A549 (cell line): ENCODE measurements at regions not wholly inside any gene's neighbourhood (a gene's known extent, or its start where the extent isn't known, plus 50 kb on each side); places are given as distances from the start of the nearest gene placed in this dataset.

ENCODE experiments used
- ATAC-seq, 2 experiments: fragments of 200-7000 bp in 1 of 2; fragments of >200 bp in 1 of 2; cut with Nextera tagmentation in 1 of 2; cut with Tn5 transposase in 1 of 2; 3 replicates each; pipeline versions ENCODE4 v1.8.0 to v1.9.1; 2018 to 2020; ENCODE audit warnings: mild to moderate bottlenecking in 1 of 2, moderate library complexity in 1 of 2
- CTCF ChIA-PET: fragments of 300-600 bp; sonication (Branson Sonifier 250); formaldehyde crosslinking; extraction: SDS; loops from one replicate; lab custom pipeline; 2021; ENCODE audit warnings: antibody characterized with exemption, inconsistent platforms; lab: Yijun Ruan, JAX
- POLR2A ChIA-PET: fragments of 350-600 bp; formaldehyde crosslinking; extraction: SDS; loops from one replicate; lab custom pipeline; 2021; ENCODE audit warnings: antibody characterized with exemption, inconsistent platforms; lab: Yijun Ruan, JAX
- DNase-seq, 2 experiments: peaks; one replicate each; pipeline versions ENCODE4 v3.0.0 to v3.0.0-alpha.2; 2011 to 2016; ENCODE audit warnings: low read depth in 1 of 2, low spot score in 1 of 2
- FAIRE-seq: peaks from 2 replicates; lab custom pipeline; 2011; peaks lifted over from hg19 to GRCh38; lab: Jason Lieb, UNC
- H3K27ac ChIP-seq, 2 experiments: fragments of >200 bp; sonication (Bioruptor Twin); formaldehyde crosslinking; 3 replicates each; pipeline ENCODE4 v1.5.1; 2016 to 2017
- H3K4me1 ChIP-seq: fragments of >200 bp; sonication (Bioruptor Twin); formaldehyde crosslinking; 3 replicates; pipeline ENCODE4 v1.6.1; 2016
- H3K4me2 ChIP-seq: fragments of >200 bp; sonication (Bioruptor Twin); formaldehyde crosslinking; 3 replicates; pipeline ENCODE4 v1.6.1; 2016
- H3K4me3 ChIP-seq: fragments of >200 bp; sonication (Bioruptor Twin); formaldehyde crosslinking; 3 replicates; pipeline ENCODE4 v1.5.1; 2016
- H3K9me3 ChIP-seq: fragments of >200 bp; sonication (Bioruptor Twin); formaldehyde crosslinking; 3 replicates; pipeline ENCODE4 v1.6.1; 2016
- CBX8 ChIP-seq: fragments of 200-600 bp; sonication (generic); IDR thresholded peaks from 2 replicates; pipeline ENCODE4 v1.6.1; 2016
- CEBPB ChIP-seq, 2 experiments: fragments of >200 bp in 1 of 2; sonication (Bioruptor Twin) in 1 of 2; formaldehyde crosslinking in 1 of 2; IDR thresholded peaks; 2 replicates each; pipeline ENCODE4 v1.6.1; 2012 to 2016
- CHD2 ChIP-seq: fragments of 150-350 bp; IDR thresholded peaks from 2 replicates; pipeline ENCODE4 v1.6.1; 2014; ENCODE audit warnings: low read length; ENCODE audit not compliant: partially characterized antibody
- CHD4 ChIP-seq: fragments of 200-600 bp; sonication (generic); IDR thresholded peaks from 2 replicates; pipeline ENCODE4 v1.6.1; 2016; ENCODE audit warnings: antibody characterized with exemption, mild to moderate bottlenecking, borderline replicate concordance
- EP300 ChIP-seq, 2 experiments: fragments of >200 bp; sonication (Bioruptor Twin); formaldehyde crosslinking; IDR thresholded peaks; 2 replicates in 1 of 2; 3 replicates in 1 of 2; pipeline ENCODE4 v1.6.1; 2016 to 2017
- FOSB ChIP-seq: fragments of 250-450 bp; sonication (Bioruptor Pico); IDR thresholded peaks from 2 replicates; pipeline ENCODE4 v1.5.0; 2020; ENCODE audit warnings: mild to moderate bottlenecking, moderate library complexity
- FOXS1 ChIP-seq: fragments of 250-450 bp; sonication (Bioruptor Pico); IDR thresholded peaks from 2 replicates; pipeline ENCODE4 v1.5.0; 2020; ENCODE audit warnings: mild to moderate bottlenecking, moderate library complexity
- HDAC2 ChIP-seq: fragments of 200-600 bp; sonication (generic); IDR thresholded peaks from 2 replicates; pipeline ENCODE4 v1.6.1; 2016
- HEYL ChIP-seq: fragments of 250-450 bp; sonication (Bioruptor Pico); IDR thresholded peaks from 2 replicates; pipeline ENCODE4 v1.8.0; 2021; ENCODE audit warnings: mild to moderate bottlenecking, moderate library complexity
- HOXB5 ChIP-seq: fragments of 250-450 bp; sonication (Bioruptor Pico); IDR thresholded peaks from 2 replicates; pipeline ENCODE4 v1.5.0; 2020; ENCODE audit warnings: mild to moderate bottlenecking, moderate library complexity
- KDM5A ChIP-seq: fragments of 200-600 bp; sonication (generic); IDR thresholded peaks from 2 replicates; pipeline ENCODE4 v1.6.1; 2016; ENCODE audit warnings: antibody characterized with exemption, mild to moderate bottlenecking
- NPAS2 ChIP-seq: fragments of 250-450 bp; sonication (Bioruptor Pico); IDR thresholded peaks from 2 replicates; pipeline ENCODE4 v1.8.0; 2022; ENCODE audit warnings: mild to moderate bottlenecking, moderate library complexity, borderline replicate concordance
- NR3C1 ChIP-seq: fragments of >200 bp; sonication (Bioruptor Twin); formaldehyde crosslinking; IDR thresholded peaks from 3 replicates; pipeline ENCODE4 v1.6.1; 2017
- PHF8 ChIP-seq: fragments of 200-600 bp; sonication (generic); IDR thresholded peaks from 2 replicates; pipeline ENCODE4 v1.6.1; 2016; ENCODE audit warnings: low read depth, mild to moderate bottlenecking, antibody characterized with exemption, moderate library complexity, borderline replicate concordance
- RAD21 ChIP-seq, 2 experiments: fragments of >200 bp in 1 of 2; sonication (Bioruptor Twin) in 1 of 2; formaldehyde crosslinking in 1 of 2; IDR thresholded peaks in 1 of 2; conservative IDR thresholded peaks in 1 of 2; 2 replicates in 1 of 2; 3 replicates in 1 of 2; pipeline ENCODE4 v1.6.1; 2012 to 2018; ENCODE audit warnings: inconsistent platforms in 1 of 2
- RCOR1 ChIP-seq: fragments of 150-350 bp; IDR thresholded peaks from 2 replicates; pipeline ENCODE4 v1.6.1; 2014; ENCODE audit warnings: antibody characterized with exemption, low read length, low read depth
- RFX5 ChIP-seq: fragments of 450-650 bp; IDR thresholded peaks from 2 replicates; pipeline ENCODE4 v1.7.1; 2014; ENCODE audit warnings: antibody characterized with exemption, mild to moderate bottlenecking, moderate library complexity
- RNF2 ChIP-seq: fragments of 200-600 bp; sonication (generic); IDR thresholded peaks from 2 replicates; pipeline ENCODE4 v1.6.1; 2016; ENCODE audit warnings: low read depth, mild to moderate bottlenecking, antibody characterized with exemption, moderate library complexity, borderline replicate concordance
- ZC3H11A ChIP-seq: fragments of 450-650 bp; IDR thresholded peaks from 2 replicates; pipeline ENCODE4 v1.6.1; 2014; ENCODE audit warnings: antibody characterized with exemption, mild to moderate bottlenecking
- ZFP36 ChIP-seq: fragments of 450-650 bp; IDR thresholded peaks from 2 replicates; pipeline ENCODE4 v1.6.1; 2014; ENCODE audit warnings: borderline replicate concordance; ENCODE audit not compliant: partially characterized antibody
- WGBS: methylation state at CpG from one replicate; pipeline ENCODE4 v1.1.6; 2017; ENCODE audit errors: missing lambda C conversion rate; 5-methylcytosine and 5-hydroxymethylcytosine counted together
- TF ChIP-seq, protein P1 (sequence below): fragments of 250-450 bp; sonication (Bioruptor Pico); IDR thresholded peaks from 2 replicates; pipeline ENCODE4 v1.5.0; 2020; ENCODE audit warnings: low read depth, mild to moderate bottlenecking, moderate library complexity
- TF ChIP-seq, protein P2 (sequence below): IDR thresholded peaks from 2 replicates; pipeline ENCODE4 v1.6.1; 2012
- TF ChIP-seq, protein P3 (sequence below): IDR thresholded peaks from 2 replicates; pipeline ENCODE4 v1.6.1; 2012; ENCODE audit warnings: low read depth, borderline replicate concordance
- TF ChIP-seq, protein P4 (sequence below): fragments of 450-650 bp; IDR thresholded peaks from 2 replicates; pipeline ENCODE4 v1.6.1; 2014; ENCODE audit warnings: antibody characterized with exemption
- TF ChIP-seq, protein P5 (sequence below): fragments of >200 bp; sonication (Bioruptor Twin); formaldehyde crosslinking; IDR thresholded peaks from 3 replicates; pipeline ENCODE4 v1.6.1; 2016

DNA sequence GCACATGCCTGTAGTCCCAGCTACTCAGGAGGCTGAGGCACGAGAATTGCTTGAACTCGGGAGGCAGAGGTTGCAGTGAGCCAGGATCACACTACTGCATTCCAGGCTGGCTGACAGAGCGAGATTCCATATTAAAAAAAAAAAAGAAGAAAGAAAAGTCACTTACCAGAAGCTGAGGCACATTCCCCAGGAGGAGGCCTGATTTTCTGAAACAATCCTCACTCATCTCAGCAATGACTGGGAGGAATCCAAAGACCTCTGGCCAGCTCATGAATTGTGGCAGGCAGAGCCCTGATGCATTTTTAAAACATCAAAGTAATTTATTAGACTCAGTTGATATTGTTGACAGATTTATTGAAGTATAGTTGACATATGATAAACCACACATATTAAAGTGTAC lies 206.3 kb downstream of the FOXO1 start:
- CTCF ChIA-PET = interaction anchor here (0.8 to 1.4 kb wide), 2 partner anchors 12 to 13 kb away, joined by 3 read pairs; no protein-coding TSS in a partner anchor
- POLR2A ChIA-PET = no interaction called here
- TF ChIP-seq RFX5 (no peak), PHF8 (no peak), CHD2 (no peak), ZFP36 (no peak), EP300 (IDR thresholded peaks at IDR 0.05) (no peak), CEBPB (IDR thresholded peaks at IDR 0.05) (no peak), CHD4 (no peak), HDAC2 (no peak), ZC3H11A (no peak), KDM5A (no peak), HEYL (CRISPR knock-in tag) (no peak), FOXS1 (CRISPR knock-in tag) (no peak), NPAS2 (CRISPR knock-in tag) (no peak)
- TF ChIP-seq, protein P1, sequence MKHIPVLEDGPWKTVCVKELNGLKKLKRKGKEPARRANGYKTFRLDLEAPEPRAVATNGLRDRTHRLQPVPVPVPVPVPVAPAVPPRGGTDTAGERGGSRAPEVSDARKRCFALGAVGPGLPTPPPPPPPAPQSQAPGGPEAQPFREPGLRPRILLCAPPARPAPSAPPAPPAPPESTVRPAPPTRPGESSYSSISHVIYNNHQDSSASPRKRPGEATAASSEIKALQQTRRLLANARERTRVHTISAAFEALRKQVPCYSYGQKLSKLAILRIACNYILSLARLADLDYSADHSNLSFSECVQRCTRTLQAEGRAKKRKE (CRISPR knock-in tag) = no peak
- TF ChIP-seq, protein P2, sequence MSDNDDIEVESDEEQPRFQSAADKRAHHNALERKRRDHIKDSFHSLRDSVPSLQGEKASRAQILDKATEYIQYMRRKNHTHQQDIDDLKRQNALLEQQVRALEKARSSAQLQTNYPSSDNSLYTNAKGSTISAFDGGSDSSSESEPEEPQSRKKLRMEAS = no peak
- TF ChIP-seq, protein P3, sequence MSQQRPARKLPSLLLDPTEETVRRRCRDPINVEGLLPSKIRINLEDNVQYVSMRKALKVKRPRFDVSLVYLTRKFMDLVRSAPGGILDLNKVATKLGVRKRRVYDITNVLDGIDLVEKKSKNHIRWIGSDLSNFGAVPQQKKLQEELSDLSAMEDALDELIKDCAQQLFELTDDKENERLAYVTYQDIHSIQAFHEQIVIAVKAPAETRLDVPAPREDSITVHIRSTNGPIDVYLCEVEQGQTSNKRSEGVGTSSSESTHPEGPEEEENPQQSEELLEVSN = no peak

DNA sequence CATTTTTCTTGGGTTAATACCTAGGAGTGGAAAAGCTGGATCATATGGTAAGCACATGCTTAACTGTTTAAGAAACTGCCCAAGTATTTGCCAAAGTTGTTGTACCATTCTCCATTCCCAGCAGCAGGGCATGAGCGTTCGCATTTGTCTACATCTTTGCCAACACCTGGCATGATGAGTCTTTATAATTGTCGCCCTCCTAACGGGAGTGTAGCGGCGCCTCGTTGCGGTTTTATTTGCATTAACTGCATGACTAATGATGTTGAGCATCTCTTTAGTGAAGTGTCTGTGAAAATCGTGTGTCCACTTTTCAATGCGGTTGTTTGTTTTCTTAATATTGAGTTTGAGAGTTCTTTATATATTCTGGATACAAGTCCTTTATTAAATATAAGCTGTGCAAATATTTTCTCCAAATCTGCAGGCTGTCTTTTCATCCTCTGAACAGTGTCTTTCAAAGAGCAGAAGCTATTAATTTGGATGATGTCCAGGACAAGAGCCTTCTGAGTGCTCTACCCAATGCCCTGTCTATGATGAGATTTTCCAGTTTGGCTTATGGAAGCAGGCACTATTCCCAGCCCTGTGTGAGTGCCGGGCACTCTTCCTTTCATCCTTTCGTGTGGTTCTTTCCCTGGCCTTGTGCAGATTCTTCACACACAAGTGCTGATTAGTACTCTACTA lies 202.0 kb downstream of the FOXO1 start:
- 68% methylated on average over 12 of the region's 12 CpGs for WGBS
- POLR2A ChIA-PET = no interaction called here
- ATAC-seq = no peak
- TF ChIP-seq CBX8 (no peak), CHD2 (no peak), RCOR1 (no peak), FOSB (no peak), HOXB5 (CRISPR knock-in tag) (no peak), NR3C1 (no peak), RAD21 (conservative IDR thresholded peaks at IDR 0.05 in 1 of 2, IDR thresholded peaks at IDR 0.05 in 1 of 2) (no peak), RNF2 (no peak)
- TF ChIP-seq, protein P4, sequence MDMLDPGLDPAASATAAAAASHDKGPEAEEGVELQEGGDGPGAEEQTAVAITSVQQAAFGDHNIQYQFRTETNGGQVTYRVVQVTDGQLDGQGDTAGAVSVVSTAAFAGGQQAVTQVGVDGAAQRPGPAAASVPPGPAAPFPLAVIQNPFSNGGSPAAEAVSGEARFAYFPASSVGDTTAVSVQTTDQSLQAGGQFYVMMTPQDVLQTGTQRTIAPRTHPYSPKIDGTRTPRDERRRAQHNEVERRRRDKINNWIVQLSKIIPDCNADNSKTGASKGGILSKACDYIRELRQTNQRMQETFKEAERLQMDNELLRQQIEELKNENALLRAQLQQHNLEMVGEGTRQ = no peak
- TF ChIP-seq, protein P5, sequence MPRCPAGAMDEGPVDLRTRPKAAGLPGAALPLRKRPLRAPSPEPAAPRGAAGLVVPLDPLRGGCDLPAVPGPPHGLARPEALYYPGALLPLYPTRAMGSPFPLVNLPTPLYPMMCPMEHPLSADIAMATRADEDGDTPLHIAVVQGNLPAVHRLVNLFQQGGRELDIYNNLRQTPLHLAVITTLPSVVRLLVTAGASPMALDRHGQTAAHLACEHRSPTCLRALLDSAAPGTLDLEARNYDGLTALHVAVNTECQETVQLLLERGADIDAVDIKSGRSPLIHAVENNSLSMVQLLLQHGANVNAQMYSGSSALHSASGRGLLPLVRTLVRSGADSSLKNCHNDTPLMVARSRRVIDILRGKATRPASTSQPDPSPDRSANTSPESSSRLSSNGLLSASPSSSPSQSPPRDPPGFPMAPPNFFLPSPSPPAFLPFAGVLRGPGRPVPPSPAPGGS = no peak
- TF ChIP-seq, all 56 proteins: peak for 0
- H3K9me3 ChIP-seq = no peaks in the 10 kb centered on the region
- H3K27ac ChIP-seq = no peak overlapping the region
- H3K4me1 ChIP-seq = no peaks in the 10 kb centered on the region
- CTCF ChIA-PET = no interaction called here
- no peak for DNase-seq
- H3K4me2 ChIP-seq = no peak overlapping the region
- FAIRE-seq = no peak
- H3K4me3 ChIP-seq = no peak overlapping the region

More for the DNA sequence above, 206.3 kb downstream of the FOXO1 start:
- H3K4me3 ChIP-seq = no peak overlapping the region
- DNase-seq = no peak
- H3K4me2 ChIP-seq = no peak overlapping the region
- H3K27ac ChIP-seq = no peak overlapping the region
- WGBS = 87% methylated on average over 3 of the region's 3 CpGs
- no peaks in the 10 kb centered on the region for H3K9me3 ChIP-seq
- no peak for ATAC-seq
- FAIRE-seq = no peak
- H3K4me1 ChIP-seq = no peaks in the 10 kb centered on the region
